ENCODE measurements at regions not wholly inside any gene's neighbourhood (a gene's known extent, or its start where the extent isn't known, plus 50 kb on each side); places are given as distances from the start of the nearest gene placed in this dataset.

DNA sequence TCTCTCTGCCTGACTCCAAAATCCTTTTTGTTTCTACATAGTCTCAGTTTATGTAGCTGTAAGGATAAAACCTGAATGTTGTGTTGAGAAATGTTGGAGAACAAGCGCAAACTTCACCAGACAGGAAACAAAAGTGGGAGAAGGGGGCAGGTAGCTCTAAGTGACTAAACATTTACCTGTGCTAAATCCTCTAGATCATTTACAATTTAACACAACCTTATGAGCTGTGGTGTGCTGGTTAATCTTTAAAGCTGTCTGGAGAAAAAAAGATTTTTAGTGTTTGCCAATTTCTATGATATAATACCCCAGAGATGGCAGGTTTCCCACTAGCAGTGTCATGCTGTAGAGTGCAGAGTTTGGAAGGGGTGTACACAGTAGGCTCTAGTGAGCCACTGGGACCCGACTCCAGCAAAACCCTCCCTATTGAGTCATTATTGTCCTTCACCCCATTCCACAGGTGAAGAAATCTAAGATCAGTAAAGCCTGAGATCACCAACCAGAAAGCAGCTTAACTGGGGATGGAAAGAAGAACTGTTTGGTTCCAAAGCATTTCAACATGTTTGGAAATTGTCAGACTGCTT is 992.0 kb downstream of the DCDC2C start:
- H3K27ac Mint-ChIP-seq, result no peak overlapping the region
- H3K9me3 Mint-ChIP-seq, result peaks cover 32% of the 10 kb centered on the region
- DNase-seq (no peak), ATAC-seq (no peak)
- H3K4me3 Mint-ChIP-seq, result no peak overlapping the region
- no peaks in the 10 kb centered on the region for H3K4me1 Mint-ChIP-seq
- H3K27me3 Mint-ChIP-seq, result no peaks in the 10 kb centered on the region
- H3K36me3 Mint-ChIP-seq (ENCODE audit: low read depth), result no peaks in the 10 kb centered on the region

DNA sequence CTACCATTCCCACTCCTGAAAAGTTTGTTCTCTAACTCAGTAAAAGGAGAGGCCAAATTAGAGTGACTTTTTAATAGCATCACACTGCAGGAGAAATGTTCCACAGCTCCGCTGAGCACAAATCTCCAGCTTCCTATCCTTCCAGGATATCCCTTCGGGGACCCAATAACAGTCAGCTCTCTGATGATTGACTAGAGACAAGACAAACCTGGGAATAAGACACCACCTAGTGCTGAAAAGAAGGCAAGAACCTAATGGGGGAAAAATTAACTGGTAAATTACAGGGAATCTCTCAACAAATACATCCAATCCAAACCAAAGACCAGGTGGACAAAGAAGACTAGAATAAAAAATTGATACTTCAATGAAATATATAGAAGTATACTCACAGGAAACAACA is 977.1 kb upstream of the SOX11 start:
- DNase-seq (no peak), ATAC-seq (no peak)
- Mint-ChIP-seq H3K27ac (no peak overlapping the region), H3K4me3 (no peak overlapping the region), H3K4me1 (no peaks in the 10 kb centered on the region), H3K9me3 (peaks cover 46% of the 10 kb centered on the region), H3K36me3 (ENCODE audit: low read depth) (no peaks in the 10 kb centered on the region), H3K27me3 (no peaks in the 10 kb centered on the region)

DNA sequence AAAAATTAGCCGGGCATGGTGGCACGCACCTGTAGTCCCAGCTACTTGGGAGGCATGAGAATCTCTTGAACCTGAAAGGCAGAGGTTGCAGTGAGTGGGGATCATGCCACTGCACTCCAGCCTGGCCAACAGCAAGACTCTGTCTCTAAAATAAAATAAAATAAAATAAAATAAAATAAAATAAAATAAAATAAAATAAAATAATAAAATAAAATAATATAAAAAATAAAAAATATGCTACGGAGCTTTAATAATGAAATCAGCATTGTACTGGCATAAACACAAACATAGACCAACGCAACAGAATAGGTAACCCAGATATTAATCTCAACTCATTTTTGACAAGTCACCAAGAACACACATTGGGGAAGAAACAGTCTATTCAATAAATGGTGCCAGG is 973.4 kb upstream of the SOX11 start:
- Mint-ChIP-seq H3K36me3 (ENCODE audit: low read depth) (no peaks in the 10 kb centered on the region), H3K4me3 (no peak overlapping the region), H3K27me3 (no peaks in the 10 kb centered on the region), H3K27ac (no peak overlapping the region), H3K4me1 (no peaks in the 10 kb centered on the region), H3K9me3 (peaks cover 37% of the 10 kb centered on the region)
- DNase-seq (no peak), ATAC-seq (no peak)

DNA sequence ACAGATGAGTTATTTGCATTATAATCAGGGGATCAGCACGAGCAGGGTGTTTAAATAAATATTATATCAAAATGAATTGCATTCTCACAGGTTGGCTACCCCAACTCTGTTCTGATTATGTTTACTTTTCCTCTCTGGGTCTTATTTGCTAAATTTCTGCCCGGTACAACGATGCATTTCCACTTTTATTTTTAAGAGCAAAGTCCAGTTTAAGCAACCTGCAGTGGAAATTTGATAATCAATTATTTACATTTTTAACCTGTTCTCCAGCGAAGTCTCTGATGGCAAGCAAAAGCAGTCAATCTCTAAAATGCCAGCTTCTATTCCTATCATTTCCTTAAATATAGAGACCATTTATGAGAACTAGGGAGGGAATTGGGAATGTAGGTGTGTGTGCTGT is 966.6 kb upstream of the SOX11 start:
- H3K36me3 Mint-ChIP-seq (ENCODE audit: low read depth), result no peaks in the 10 kb centered on the region
- ATAC-seq, result no peak
- H3K4me1 Mint-ChIP-seq, result no peaks in the 10 kb centered on the region
- no peaks in the 10 kb centered on the region for H3K27me3 Mint-ChIP-seq
- no peak overlapping the region for H3K27ac Mint-ChIP-seq
- no peak for DNase-seq
- H3K9me3 Mint-ChIP-seq, result no peaks in the 10 kb centered on the region
- no peak overlapping the region for H3K4me3 Mint-ChIP-seq

DNA sequence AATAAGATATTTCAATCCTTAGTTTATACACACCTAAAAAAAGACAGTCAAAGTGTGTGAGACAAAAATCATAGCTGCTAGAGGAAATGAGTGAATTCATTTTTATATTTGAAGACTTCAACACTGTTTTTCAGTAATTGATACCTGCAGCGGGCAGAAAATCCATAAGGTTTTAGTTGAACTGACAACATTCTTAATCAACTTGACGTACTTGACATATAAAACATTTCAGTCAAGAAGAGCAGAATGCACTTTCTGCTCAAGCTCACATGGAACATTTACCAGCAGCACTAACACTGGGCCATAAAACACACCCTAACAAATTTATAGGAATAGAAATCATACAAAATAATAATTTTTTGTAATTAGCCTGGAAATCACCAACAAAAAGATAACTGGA is 959.6 kb upstream of the SOX11 start:
- ATAC-seq, result no peak
- Mint-ChIP-seq H3K36me3 (ENCODE audit: low read depth) (no peaks in the 10 kb centered on the region), H3K27ac (no peak overlapping the region), H3K27me3 (no peaks in the 10 kb centered on the region), H3K4me3 (no peak overlapping the region), H3K9me3 (peaks cover 8% of the 10 kb centered on the region), H3K4me1 (no peaks in the 10 kb centered on the region)
- no peak for DNase-seq

DNA sequence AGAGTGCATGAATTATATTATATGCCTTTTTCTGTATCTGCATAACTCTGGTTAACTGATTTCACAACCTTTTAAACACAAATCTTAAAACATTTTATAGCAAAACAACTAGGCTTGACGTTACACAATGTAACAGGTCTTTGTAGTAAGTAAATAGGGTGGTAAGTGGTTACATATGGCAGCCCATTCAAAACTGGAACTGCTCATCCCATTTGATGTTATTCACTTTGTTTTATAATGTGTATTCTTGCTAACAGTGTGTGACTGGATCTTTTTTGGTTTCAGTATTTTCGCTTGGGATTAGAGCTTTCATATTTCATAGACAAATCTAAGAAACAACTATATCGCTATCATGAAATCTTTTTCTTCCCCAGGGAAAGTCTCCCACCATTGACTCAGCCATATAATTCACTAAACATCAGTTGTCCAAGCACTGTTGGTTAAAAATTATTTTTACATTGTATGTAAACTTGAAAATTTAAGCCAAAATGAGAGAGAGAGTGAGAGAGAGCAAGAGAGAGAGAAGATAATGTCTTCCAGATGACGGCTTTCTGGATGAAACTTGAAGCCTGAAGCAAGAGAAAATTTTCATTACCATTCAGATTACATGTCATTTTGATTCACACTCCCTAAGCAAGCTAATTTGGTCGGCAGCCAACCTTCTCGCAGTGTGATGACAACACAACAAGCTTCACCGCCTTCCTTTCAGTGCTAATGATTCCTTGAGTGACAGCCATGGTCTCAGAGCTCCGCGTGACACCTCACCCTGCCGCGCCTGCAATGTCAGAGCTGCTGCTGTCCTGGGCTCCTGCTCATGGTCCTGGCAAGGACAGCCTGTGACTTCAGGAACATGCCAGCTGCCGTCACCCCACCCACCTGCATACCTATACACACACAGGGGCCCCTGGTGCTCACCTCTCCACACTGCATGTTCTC is 946.9 kb upstream of the SOX11 start:
- Mint-ChIP-seq H3K27ac (no peak overlapping the region), H3K36me3 (ENCODE audit: low read depth) (no peaks in the 10 kb centered on the region), H3K4me1 (no peaks in the 10 kb centered on the region), H3K27me3 (no peaks in the 10 kb centered on the region), H3K4me3 (no peak overlapping the region), H3K9me3 (peaks cover 10% of the 10 kb centered on the region)
- DNase-seq (no peak), ATAC-seq (no peak)

DNA sequence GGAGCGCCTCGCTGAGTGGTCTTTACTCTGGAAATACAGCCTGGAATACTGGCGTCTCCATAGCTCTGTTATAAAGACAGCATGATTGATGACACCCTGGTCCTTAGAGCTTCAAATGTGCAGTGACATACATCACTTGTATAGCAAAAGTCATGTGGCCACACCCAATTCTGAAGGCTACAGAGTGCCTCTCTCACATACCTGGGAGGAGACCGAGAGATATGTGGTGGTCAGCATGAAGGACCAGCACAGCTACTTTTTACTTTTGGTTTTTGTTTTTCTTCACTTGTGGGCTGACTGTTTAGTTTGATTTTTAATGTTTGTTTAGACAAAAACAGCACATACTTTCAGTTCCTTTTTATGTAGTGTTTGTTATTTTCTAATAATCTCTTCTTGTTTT is 938.5 kb upstream of the SOX11 start:
- no peak for ATAC-seq
- no peaks in the 10 kb centered on the region for H3K4me1 Mint-ChIP-seq
- DNase-seq, result no peak
- peaks cover 14% of the 10 kb centered on the region for H3K9me3 Mint-ChIP-seq
- H3K27me3 Mint-ChIP-seq, result no peaks in the 10 kb centered on the region
- H3K36me3 Mint-ChIP-seq (ENCODE audit: low read depth), result no peaks in the 10 kb centered on the region
- no peak overlapping the region for H3K4me3 Mint-ChIP-seq
- no peak overlapping the region for H3K27ac Mint-ChIP-seq

DNA sequence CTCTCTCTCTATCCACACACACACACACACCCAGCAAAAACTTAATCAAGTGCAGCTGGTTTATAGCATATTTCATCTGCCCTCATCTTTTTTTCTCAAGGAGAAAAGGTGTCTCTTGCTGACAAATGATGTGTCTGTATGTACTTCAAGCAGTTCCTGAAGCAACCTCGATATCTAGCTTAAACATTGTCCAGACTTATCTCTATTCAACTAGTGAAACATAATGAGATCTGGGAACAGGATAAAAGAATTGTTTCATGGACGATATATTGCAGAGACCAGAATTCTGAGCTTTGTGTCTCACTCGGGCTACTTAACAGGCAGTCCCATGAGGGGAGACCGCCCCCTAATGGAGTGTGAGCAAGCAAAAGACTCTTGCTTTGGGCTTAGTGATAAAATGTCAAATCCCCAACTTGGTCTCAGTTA is 929.2 kb upstream of the SOX11 start:
- H3K4me3 Mint-ChIP-seq, result no peak overlapping the region
- H3K27me3 Mint-ChIP-seq, result no peaks in the 10 kb centered on the region
- H3K9me3 Mint-ChIP-seq, result peaks cover 20% of the 10 kb centered on the region
- ATAC-seq (no peak), DNase-seq (no peak)
- H3K27ac Mint-ChIP-seq, result no peak overlapping the region
- H3K36me3 Mint-ChIP-seq (ENCODE audit: low read depth), result no peaks in the 10 kb centered on the region
- no peaks in the 10 kb centered on the region for H3K4me1 Mint-ChIP-seq

DNA sequence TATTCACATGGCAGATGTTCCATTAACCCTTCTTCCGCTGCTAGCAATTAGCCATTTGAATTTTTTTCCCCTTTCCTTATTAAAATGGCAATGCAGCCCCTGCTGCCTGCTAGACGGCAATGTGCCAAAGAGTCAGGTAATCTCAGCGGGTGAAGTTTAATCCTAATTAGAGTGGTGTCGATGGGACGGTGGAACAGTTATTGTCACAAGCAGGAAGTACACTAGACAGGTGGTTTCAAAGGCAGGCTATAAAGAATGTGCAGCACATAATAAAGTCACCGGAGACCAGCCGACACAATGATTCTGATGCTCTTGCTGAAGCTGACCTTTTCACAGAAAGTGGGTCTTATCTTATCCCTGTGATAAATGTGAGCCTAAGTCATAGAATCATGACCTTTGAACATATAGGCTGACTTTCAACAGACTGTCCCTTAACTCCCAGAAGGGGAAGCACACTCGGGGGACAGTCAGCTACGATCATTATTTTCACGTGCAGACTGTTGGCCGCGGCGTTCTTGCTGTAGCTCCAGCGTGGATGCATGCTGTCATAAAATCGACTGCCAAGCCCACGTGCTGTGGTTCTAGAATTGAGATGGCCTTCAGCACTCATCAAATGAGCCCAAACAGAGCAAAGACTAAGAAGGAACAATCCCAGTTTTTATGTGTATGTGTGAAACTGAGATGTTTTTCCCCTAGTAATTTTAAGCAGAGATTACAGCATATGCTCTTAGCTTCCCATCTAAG is 926.2 kb upstream of the SOX11 start:
- Mint-ChIP-seq H3K9me3 (peaks cover 15% of the 10 kb centered on the region), H3K4me1 (no peaks in the 10 kb centered on the region), H3K27ac (no peak overlapping the region), H3K4me3 (no peak overlapping the region), H3K27me3 (no peaks in the 10 kb centered on the region), H3K36me3 (ENCODE audit: low read depth) (no peaks in the 10 kb centered on the region)
- no peak for ATAC-seq
- DNase-seq, result no peak

DNA sequence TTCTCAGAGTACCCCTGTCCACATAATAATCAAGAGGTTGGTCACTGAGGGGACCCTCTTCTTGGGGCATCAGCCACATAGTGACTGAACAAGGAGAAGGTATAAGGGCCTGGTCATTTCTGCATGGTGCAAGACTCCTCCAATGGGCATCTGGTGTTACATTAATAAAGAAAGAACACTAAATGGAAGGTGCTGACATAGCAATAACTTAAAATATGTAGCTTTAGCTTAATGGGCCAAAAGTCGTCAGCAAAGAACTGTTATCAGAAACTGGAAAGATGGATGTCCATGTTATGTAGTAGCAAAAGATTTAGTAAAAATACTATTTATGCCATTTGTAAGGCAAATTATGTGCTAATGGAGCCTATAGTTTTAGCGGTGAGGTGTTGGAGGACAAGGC is 916.5 kb upstream of the SOX11 start:
- DNase-seq, result no peak
- no peaks in the 10 kb centered on the region for H3K4me1 Mint-ChIP-seq
- no peak overlapping the region for H3K27ac Mint-ChIP-seq
- no peak overlapping the region for H3K4me3 Mint-ChIP-seq
- peaks cover 16% of the 10 kb centered on the region for H3K9me3 Mint-ChIP-seq
- ATAC-seq, result no peak
- H3K36me3 Mint-ChIP-seq (ENCODE audit: low read depth), result no peaks in the 10 kb centered on the region
- H3K27me3 Mint-ChIP-seq, result no peaks in the 10 kb centered on the region

DNA sequence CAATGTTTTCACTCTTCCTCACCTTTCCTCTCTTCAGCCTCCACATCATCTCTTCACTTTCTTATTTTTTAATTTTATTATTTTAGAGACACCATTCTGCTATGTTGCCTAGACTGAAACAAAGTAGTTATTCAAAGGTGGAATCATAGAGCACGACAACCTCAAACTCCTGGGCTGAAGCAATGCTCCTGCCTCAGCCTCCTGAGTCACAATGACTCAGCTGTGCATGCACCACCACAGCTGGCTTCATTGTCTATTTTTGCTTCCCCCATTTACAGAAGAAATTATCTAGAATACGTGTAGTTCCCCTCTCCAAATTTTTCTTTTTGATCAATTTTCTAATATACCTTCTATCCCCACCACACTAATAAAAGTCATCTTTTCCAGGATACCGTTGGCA is 911.5 kb upstream of the SOX11 start:
- Mint-ChIP-seq H3K9me3 (peaks cover 19% of the 10 kb centered on the region), H3K27ac (no peak overlapping the region), H3K36me3 (ENCODE audit: low read depth) (no peaks in the 10 kb centered on the region), H3K4me3 (no peak overlapping the region), H3K27me3 (no peaks in the 10 kb centered on the region), H3K4me1 (no peaks in the 10 kb centered on the region)
- ATAC-seq (no peak), DNase-seq (no peak)

DNA sequence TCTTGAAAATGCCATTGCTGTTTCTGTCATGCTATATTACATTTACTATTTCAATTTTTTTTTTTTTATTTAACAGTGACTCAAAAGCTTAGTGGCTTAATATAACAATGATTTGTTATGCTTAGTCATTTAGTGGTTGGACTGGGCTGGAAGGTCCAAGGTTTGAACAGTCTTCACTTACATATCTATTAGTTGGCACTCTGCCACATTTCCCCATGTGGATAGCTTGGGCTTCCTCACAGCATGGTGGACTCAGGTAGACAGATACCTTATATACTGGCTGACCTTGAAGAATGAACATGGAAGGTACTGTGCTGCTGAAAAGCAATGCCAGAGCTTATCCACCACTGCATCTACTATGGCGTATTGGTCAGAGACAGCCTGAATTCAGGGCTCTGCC is 909.5 kb upstream of the SOX11 start:
- Mint-ChIP-seq H3K27me3 (no peaks in the 10 kb centered on the region), H3K9me3 (peaks cover 18% of the 10 kb centered on the region), H3K36me3 (ENCODE audit: low read depth) (no peaks in the 10 kb centered on the region), H3K4me1 (no peaks in the 10 kb centered on the region), H3K27ac (no peak overlapping the region), H3K4me3 (no peak overlapping the region)
- DNase-seq, result no peak
- no peak for ATAC-seq

DNA sequence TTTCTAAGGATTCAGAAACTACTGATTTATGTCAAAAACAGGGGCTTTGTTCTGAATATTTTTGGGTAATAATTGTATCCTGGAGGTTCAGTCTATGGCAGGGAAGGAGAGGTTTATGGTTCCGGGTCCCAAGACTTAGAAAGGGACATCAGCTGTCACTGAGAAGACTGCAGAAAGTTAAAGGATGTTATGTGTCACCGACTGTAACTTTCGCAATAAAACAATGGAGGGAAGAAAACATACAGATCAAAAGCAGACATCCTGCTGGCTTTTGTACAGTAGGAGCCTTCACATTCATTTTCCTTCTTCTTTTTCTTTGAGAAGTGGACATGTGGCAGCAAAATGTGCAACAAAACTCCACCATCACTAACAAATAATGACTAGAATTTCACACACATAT is 900.7 kb upstream of the SOX11 start:
- Mint-ChIP-seq H3K4me1 (no peaks in the 10 kb centered on the region), H3K27me3 (no peaks in the 10 kb centered on the region), H3K4me3 (no peak overlapping the region), H3K9me3 (peaks cover 15% of the 10 kb centered on the region), H3K36me3 (ENCODE audit: low read depth) (no peaks in the 10 kb centered on the region), H3K27ac (no peak overlapping the region)
- DNase-seq (no peak), ATAC-seq (no peak)

DNA sequence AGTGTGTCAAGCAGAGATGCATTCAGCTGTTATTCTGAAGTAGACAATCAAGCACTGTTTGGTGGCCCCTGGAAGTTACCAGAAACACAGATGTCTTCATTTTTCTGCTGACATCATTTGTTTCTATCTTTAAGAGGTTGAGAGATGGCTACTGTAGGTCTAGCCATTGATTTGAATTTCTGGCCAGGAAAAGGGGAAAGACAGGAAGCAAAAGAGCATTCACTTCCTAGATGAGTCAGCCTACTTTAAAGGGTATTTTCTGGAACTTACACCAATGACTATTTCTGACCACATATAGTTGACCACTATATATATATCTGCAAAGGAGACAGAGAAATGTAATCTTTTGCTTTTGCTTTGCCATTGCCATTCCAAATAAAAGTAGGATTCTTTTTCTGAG is 900.1 kb upstream of the SOX11 start:
- Mint-ChIP-seq H3K36me3 (ENCODE audit: low read depth) (no peaks in the 10 kb centered on the region), H3K9me3 (peaks cover 15% of the 10 kb centered on the region), H3K27me3 (no peaks in the 10 kb centered on the region), H3K4me3 (no peak overlapping the region), H3K4me1 (no peaks in the 10 kb centered on the region), H3K27ac (no peak overlapping the region)
- ATAC-seq (no peak), DNase-seq (no peak)

DNA sequence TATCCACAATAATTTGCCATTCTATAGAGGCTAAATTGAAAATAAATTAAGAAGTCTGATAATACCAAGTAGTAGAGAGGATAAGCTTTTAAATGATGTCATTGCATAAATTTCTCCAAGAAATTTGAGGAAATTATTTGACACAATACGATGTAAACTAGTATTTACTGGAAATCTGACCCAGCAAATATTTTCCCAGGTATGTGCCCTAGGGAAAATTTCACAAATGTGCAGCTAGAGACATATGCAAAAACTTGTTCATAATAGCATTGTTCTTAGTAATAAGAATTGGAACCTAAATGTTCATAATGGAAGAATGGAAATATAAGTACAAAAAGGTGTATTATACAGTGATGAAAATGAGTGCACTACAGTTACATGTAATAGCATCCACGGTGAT is 888.8 kb upstream of the SOX11 start:
- Mint-ChIP-seq H3K27me3 (no peaks in the 10 kb centered on the region), H3K36me3 (ENCODE audit: low read depth) (no peaks in the 10 kb centered on the region), H3K4me3 (no peak overlapping the region), H3K9me3 (peaks cover 4% of the 10 kb centered on the region), H3K4me1 (no peaks in the 10 kb centered on the region), H3K27ac (no peak overlapping the region)
- ATAC-seq (no peak), DNase-seq (no peak)
